GM21576 (cell line): ENCODE measurements at regions not wholly inside any gene's neighbourhood (a gene's known extent, or its start where the extent isn't known, plus 50 kb on each side); places are given as distances from the start of the nearest gene placed in this dataset.

Experiments used
- ATAC-seq: cut with Tn5 transposase; IDR thresholded peaks from one replicate; pipeline ENCODE4 v1.9.1; 2021; ENCODE audit warnings: mild to moderate bottlenecking, moderate library complexity; ENCODE audit not compliant: unreplicated experiment

GRCh38 chr11:80837051-80837450 lies 1396.2 kb upstream of the TENM4 start:
- no peak for ATAC-seq

- no peak for ATAC-seq
These were observed 1390.5 kb upstream of the TENM4 start for GRCh38 chr11:80831374-80831773.

- no peak for ATAC-seq
These were observed 1387.0 kb upstream of the TENM4 start for GRCh38 chr11:80827781-80828180.

GRCh38 chr11:80826808-80827207 lies 1386.0 kb upstream of the TENM4 start:
- no peak for ATAC-seq

GRCh38 chr11:80822308-80822707 lies 1381.5 kb upstream of the TENM4 start:
- ATAC-seq, result no peak

- ATAC-seq, result no peak
These were observed 1378.4 kb upstream of the TENM4 start for GRCh38 chr11:80819271-80819670.

- peak; percentile 56 for ATAC-seq
These were observed 1376.1 kb upstream of the TENM4 start for GRCh38 chr11:80816966-80817365.

GRCh38 chr11:80816454-80816847 lies 1375.6 kb upstream of the TENM4 start:
- peak; percentile 21 for ATAC-seq

GRCh38 chr11:80815752-80816453 lies 1375.1 kb upstream of the TENM4 start:
- peak; percentile 89 for ATAC-seq

- no peak for ATAC-seq
These were observed 1374.0 kb upstream of the TENM4 start for GRCh38 chr11:80814813-80815212.

GRCh38 chr11:80810695-80811094 lies 1369.9 kb upstream of the TENM4 start:
- no peak for ATAC-seq

GRCh38 chr11:80798174-80798573 lies 1357.3 kb upstream of the TENM4 start:
- no peak for ATAC-seq

- ATAC-seq, result no peak
These were observed 1342.7 kb upstream of the TENM4 start for GRCh38 chr11:80783561-80783960.

GRCh38 chr11:80782135-80782885 lies 1341.5 kb upstream of the TENM4 start:
- ATAC-seq, result no peak

- no peak for ATAC-seq
These were observed 1339.2 kb upstream of the TENM4 start for GRCh38 chr11:80779905-80780605.

GRCh38 chr11:80778941-80779340 lies 1338.1 kb upstream of the TENM4 start:
- no peak for ATAC-seq

- no peak for ATAC-seq
These were observed 1337.6 kb upstream of the TENM4 start for GRCh38 chr11:80778432-80778831.

GRCh38 chr11:80773919-80774318 lies 1333.1 kb upstream of the TENM4 start:
- no peak for ATAC-seq

- no peak for ATAC-seq
These were observed 1330.2 kb upstream of the TENM4 start for GRCh38 chr11:80771017-80771416.

GRCh38 chr11:80758787-80759186 lies 1318.0 kb upstream of the TENM4 start:
- no peak for ATAC-seq

- no peak for ATAC-seq
These were observed 1307.5 kb upstream of the TENM4 start for GRCh38 chr11:80748207-80748925.
